Kidney (tissue), 13 donors: ENCODE measurements at regions not wholly inside any gene's neighbourhood (a gene's known extent, or its start where the extent isn't known, plus 50 kb on each side); places are given as distances from the start of the nearest gene placed in this dataset.

Experiments used
- DNase-seq, 5 donors: peaks; one replicate each; pipeline ENCODE4 v3.0.0-alpha.2; 2013 to 2020
- FAIRE-seq: peaks from 2 replicates; lab custom pipeline; 2012; peaks lifted over from hg19 to GRCh38; lab: Jason Lieb, UNC
- H3K27ac ChIP-seq, 2 donors: one replicate each; pipeline ENCODE4 v1.7.0; 2013; ENCODE audit warnings: low read depth in 2 of 2, low read length in 2 of 2, inconsistent platforms in 1 of 2
- H3K27me3 ChIP-seq: one replicate; pipeline ENCODE4 v1.7.1; 2013; ENCODE audit warnings: low read length, inconsistent platforms; ENCODE audit not compliant: control insufficient read depth, insufficient read depth
- H3K36me3 ChIP-seq, 3 donors: one replicate each; pipeline versions ENCODE4 v1.7.0 to v1.7.1; 2013; ENCODE audit warnings: low read length in 3 of 3, control low read depth in 1 of 3, inconsistent platforms in 1 of 3; ENCODE audit not compliant: insufficient read depth in 3 of 3, control insufficient read depth in 2 of 3
- H3K4me1 ChIP-seq, 3 donors: one replicate each; pipeline versions ENCODE4 v1.7.0 to v1.7.1; 2013; ENCODE audit warnings: low read length in 3 of 3, inconsistent platforms in 1 of 3, low read depth in 1 of 3; ENCODE audit not compliant: control insufficient read depth in 2 of 3, insufficient read depth in 2 of 3
- H3K4me3 ChIP-seq, 3 donors: one replicate each; pipeline versions ENCODE4 v1.7.0 to v1.8.1; 2013; ENCODE audit warnings: low read length in 3 of 3, control low read depth in 1 of 3, inconsistent platforms in 1 of 3
- H3K9ac ChIP-seq, 3 donors: one replicate each; pipeline versions ENCODE4 v1.7.0 to v1.7.1; 2013; ENCODE audit warnings: low read length in 3 of 3, control low read depth in 1 of 3, inconsistent platforms in 1 of 3
- H3K9me3 ChIP-seq, 3 donors: one replicate each; pipeline versions ENCODE4 v1.7.0 to v1.7.1; 2013; ENCODE audit warnings: low read length in 3 of 3, control low read depth in 1 of 3, inconsistent platforms in 1 of 3; ENCODE audit not compliant: control insufficient read depth in 2 of 3, insufficient read depth in 1 of 3
- CTCF ChIP-seq: IDR thresholded peaks from 3 replicates; pipeline ENCODE4 v1.5.1; 2012; ENCODE audit warnings: mild to moderate bottlenecking, moderate library complexity, borderline replicate concordance; ENCODE audit not compliant: insufficient read depth; ENCODE audit errors: extremely low read depth
- intact Hi-C: fragments of 100-400 bp; cut with DNase I; formaldehyde crosslinking; loops from one replicate; pipeline ENCODE4 v1.11.1; 2022
- donor health status: control.
- donor health status: control.
- donor health status: control.
- donor health status: control.
- donor health status: control.
- donor health status: DM: yes; HTN: yes; CAD: no.
- donor health status: Normal renal cell carcinoma (clear cell type).

GRCh38 chr3:135471911-135472310, 493.6 kb upstream of the PPP2R3A start:
- no peaks in the 10 kb centered on the region for H3K27me3 ChIP-seq
- no peak for TF ChIP-seq CTCF
- H3K4me3 ChIP-seq = no peak overlapping the region
- intact Hi-C loops = no loop called here
- FAIRE-seq (no peak), DNase-seq (no peak)
- no peak overlapping the region for H3K9ac ChIP-seq
- H3K9me3 ChIP-seq = no peaks in the 10 kb centered on the region
- no peaks in the 10 kb centered on the region for H3K36me3 ChIP-seq
- no peak overlapping the region for H3K27ac ChIP-seq
- no peaks in the 10 kb centered on the region for H3K4me1 ChIP-seq

GRCh38 chr3:135473449-135473848, 492.1 kb upstream of the PPP2R3A start:
- no peaks in the 10 kb centered on the region for H3K4me1 ChIP-seq
- no peaks in the 10 kb centered on the region for H3K9me3 ChIP-seq
- no peak for FAIRE-seq
- TF ChIP-seq CTCF = no peak
- no peak overlapping the region for H3K4me3 ChIP-seq
- no peaks in the 10 kb centered on the region for H3K27me3 ChIP-seq
- intact Hi-C loops = no loop called here
- DNase-seq = no peak
- no peak overlapping the region for H3K9ac ChIP-seq
- no peak overlapping the region for H3K27ac ChIP-seq
- no peaks in the 10 kb centered on the region for H3K36me3 ChIP-seq

- Histone ChIP-seq H3K9me3 (no peaks in the 10 kb centered on the region), H3K27ac (no peak overlapping the region), H3K4me3 (no peak overlapping the region), H3K4me1 (no peaks in the 10 kb centered on the region), H3K27me3 (no peaks in the 10 kb centered on the region), H3K9ac (no peak overlapping the region), H3K36me3 (no peaks in the 10 kb centered on the region)
- intact Hi-C loops = no loop called here
- FAIRE-seq (no peak), DNase-seq (no peak)
- no peak for TF ChIP-seq CTCF
These were observed 478.3 kb upstream of the PPP2R3A start for GRCh38 chr3:135487261-135487660.

GRCh38 chr3:135490219-135490915, 475.2 kb upstream of the PPP2R3A start:
- Histone ChIP-seq H3K36me3 (no peaks in the 10 kb centered on the region), H3K27ac (no peak overlapping the region), H3K9me3 (no peaks in the 10 kb centered on the region), H3K27me3 (no peaks in the 10 kb centered on the region), H3K4me3 (no peak overlapping the region), H3K4me1 (no peaks in the 10 kb centered on the region), H3K9ac (no peak overlapping the region)
- intact Hi-C loops = no loop called here
- DNase-seq (no peak), FAIRE-seq (no peak)
- no peak for TF ChIP-seq CTCF
